ENCODE measurements at regions not wholly inside any gene's neighbourhood (a gene's known extent, or its start where the extent isn't known, plus 50 kb on each side); places are given as distances from the start of the nearest gene placed in this dataset.

GRCh38 chr4:4677556-4678522 is 136.0 kb upstream of the STX18 start:
- intact Hi-C loops (cut with DNase I), result no loop called here
- peak in 35 of 42 donors; percentile 14 to 66 (median 37) for DNase-seq

GRCh38 chr4:4675641-4676040 is 133.8 kb upstream of the STX18 start:
- DNase-seq, result peak in 26 of 42 donors; percentile 18 to 81 (median 44)
- intact Hi-C loops (cut with DNase I), result no loop called here

GRCh38 chr4:4675051-4675581 is 133.3 kb upstream of the STX18 start:
- no peak for DNase-seq
- intact Hi-C loops (cut with DNase I), result no loop called here

DNA sequence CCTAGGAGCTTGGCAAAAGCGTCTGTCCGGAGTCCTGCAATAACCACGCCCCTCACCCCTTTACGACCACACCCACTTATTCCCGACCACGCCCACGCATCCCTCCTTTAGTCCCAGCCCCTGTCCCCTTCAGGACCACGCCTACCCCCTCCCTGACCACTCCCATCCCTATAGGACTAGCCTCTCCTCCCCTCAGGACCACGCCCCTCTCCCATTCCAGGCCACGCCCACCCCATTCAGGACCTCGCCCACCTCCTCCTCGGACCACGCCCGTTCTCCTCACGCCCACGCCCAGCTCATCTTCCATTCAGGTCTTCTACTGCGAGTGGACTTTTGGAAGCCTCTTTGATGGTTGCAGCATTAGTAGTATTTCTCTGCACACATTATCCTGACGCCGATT is 131.2 kb upstream of the STX18 start:
- intact Hi-C loops (cut with DNase I), result no loop called here

DNA sequence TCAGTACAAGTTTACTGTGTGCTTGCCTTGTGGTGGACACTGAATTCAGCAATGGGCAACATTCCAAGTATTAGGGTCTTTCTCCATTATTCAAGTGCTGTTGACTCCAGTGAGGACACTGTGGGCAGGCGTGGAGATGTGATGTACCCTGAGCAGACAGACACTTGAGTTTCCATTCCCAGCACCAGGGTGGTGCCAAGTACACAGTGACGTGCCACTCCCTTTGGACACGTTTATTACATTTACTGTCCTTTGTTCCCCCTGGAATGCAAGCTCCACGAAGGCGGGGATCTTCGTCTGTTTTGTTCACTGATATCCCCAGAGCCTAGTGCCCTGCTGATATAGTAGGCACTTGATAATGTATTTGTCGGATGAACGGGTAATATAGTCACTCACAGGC is 130.6 kb upstream of the STX18 start:
- DNase-seq, result no peak
- intact Hi-C loops (cut with DNase I), result no loop called here

More for the DNA sequence above, 131.2 kb upstream of the STX18 start:
- DNase-seq, result no peak

DNA sequence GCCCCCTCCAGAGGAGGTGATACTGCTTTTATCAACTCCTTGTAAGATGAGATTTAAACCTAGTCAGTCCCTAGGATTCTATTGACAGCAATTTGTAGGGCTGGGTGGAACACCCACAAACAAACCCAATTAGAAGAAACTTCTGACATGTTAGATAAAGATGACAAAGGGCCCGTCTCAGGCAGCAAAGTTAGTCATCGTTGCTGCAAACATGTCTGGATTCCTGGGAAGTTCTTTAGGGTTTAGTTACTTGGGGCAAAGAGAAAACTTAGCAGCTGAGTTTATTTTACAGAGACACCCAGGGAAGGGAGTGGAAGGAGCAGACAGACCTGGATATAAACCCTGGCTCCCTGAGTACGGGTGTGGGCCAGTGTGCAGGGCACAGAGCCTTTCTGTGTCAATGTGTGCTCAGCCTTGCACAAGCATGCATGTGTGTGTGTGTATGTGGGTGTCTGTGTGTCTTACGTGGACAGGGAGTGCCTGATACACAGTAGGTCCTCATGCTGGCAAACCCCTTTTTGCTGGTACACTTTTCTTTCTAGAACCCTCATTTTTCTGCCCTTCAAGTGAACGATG is 130.0 kb upstream of the STX18 start:
- intact Hi-C loops (cut with DNase I), result no loop called here
- no peak for DNase-seq

- intact Hi-C loops (cut with DNase I), result no loop called here
- DNase-seq, result no peak
These were observed 129.0 kb upstream of the STX18 start for GRCh38 chr4:4670869-4671268.

DNA sequence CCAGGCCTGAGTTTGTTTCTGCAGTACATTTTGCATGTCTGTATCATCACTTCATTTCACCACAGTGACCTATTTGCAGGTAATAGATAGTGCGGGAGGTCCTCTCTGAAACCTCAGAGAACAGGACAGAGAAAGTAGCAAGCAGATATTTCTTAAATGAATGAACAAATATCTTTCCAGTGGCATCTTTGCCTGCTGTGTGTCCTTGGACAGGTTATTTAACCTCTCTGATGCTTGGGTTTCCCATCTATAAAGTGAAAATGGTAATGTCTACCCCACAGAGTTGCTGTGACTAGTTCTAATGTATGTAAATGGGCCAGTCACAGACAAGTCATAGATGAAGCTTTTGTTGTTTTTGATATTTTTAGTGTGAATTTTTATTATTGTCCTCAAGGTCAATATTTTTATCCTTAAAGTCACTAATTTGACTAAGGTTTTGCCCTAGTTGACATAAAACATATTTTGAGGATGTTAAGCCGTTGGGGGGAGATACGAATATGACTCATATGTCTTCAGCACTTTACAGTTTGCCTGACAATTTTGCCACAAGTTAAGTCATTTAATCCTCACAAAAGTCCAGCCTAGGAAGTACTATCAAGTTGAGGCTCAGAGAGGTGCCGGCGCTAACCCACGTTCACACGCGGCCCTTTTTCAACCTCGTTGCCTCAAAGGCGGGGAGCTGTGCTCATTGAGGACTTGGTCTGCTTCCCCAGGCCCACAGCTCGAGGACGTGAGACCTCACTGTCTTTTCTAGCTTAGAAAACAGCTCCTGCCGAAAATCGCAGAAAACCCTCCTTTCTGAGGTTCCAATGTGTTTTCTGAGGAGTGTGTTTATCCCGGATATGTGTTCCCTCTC is 126.7 kb upstream of the STX18 start:
- intact Hi-C loops (cut with DNase I), result no loop called here
- DNase-seq, result no peak

DNA sequence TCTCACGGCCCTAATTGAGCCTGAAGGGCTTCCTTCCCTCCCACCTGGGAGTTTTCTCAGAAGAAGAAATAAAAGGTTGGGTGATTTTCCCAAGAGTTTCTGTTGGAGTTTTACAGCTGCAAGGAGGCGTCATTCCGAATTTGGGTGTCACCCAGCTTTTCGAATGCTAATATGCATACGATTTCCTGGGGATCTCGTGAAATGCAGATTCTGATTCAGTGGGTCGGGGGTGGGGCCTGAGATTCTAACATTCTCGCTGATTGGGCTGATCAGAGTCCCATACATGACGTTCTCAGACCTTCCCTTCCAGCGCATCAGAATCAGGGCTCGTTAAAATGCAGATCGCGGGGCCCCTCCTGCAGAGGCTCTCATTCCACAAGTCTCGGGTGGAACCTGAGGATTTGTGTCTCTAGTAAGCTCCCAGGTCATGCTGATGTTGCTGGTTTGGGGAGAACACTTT is 125.8 kb upstream of the STX18 start:
- intact Hi-C loops (cut with DNase I), result no loop called here
- peak in 4 of 42 donors; percentile 4 to 23 (median 14) for DNase-seq

DNA sequence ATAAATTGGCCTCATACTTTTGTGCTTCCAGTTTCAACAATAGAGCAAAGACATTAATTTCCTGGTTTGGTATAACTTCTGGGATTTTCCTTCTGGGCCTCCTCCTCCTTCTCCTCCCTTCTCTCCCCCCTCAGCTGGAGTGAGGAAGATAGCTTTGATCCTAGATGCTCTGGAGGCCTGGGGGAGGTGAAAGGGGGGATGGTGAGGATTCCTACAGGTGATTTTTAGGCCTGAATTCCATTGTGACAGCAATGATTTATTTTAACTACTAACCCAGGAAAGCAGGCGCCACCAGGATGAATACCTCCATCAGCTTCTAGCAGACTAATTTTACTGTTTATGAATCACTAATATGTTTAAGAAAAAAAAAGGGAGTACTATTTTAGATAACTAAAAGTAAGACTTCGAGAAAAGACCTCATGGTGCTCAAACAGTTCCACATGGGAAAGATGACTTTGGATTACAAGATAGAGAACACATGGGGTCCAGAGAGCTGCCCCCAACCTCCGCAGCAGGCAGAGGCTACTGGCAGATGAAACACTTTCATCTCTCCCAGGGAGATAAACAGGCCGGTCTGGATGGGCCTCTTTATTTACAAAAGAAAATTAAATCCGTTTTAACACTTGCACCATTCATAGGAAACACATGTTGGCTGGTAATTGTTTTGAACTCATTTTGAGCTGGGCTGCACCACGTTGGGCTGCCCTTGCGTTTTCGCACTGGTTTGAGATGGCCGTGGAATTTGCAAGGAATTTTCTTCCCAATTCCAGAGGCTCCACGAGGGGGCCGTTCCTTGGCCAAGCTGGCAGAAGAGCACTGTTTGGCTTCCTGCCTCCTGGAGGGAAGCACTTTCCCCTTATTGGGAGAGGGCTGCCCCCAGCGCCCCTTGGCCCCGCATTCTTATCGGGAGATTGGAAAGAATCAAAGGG is 125.1 kb upstream of the STX18 start:
- DNase-seq, result peak in 2 of 42 donors; percentile 1 to 45
- intact Hi-C loops (cut with DNase I), result no loop called here

DNA sequence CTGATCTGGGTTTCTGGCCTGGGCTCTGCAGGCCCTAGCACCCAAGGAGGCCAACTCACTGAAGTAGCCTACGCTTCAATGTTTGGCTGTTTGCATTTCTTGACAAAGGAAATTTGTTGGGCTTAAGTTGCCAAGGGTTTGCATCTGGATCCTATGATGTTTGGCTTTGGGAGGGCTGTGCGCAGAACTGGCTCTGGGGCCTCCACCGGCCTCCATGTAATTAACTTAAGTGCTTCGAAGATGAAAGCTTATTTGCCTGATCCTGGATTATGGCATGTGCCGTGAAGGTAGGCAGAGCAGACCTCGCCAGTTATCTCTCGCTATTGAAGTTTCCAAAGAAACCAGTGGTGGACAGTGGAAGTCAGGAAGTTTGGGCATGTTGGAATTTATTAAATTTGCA is 124.3 kb upstream of the STX18 start:
- intact Hi-C loops (cut with DNase I), result no loop called here
- no peak for DNase-seq

DNA sequence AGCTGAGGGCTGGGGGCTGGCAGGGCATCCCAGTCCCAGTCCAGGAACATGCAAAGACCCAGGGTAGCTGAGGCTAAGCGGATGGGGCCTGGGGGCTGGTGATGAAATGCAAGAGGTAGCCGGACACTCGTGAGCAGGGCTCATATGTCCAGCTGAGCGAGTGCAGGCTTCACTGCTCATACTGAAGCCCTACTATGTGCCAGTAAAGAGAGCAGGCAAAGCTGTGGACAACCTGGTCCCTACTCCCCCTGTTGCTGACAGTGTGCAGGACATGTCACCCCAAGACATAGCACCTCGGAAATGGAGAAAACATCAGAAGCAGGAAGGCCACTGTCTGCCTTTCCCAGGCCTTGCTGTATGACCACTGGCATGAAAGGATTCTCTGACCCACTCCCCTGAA is 122.4 kb upstream of the STX18 start:
- intact Hi-C loops (cut with DNase I), result no loop called here
- no peak for DNase-seq

DNA sequence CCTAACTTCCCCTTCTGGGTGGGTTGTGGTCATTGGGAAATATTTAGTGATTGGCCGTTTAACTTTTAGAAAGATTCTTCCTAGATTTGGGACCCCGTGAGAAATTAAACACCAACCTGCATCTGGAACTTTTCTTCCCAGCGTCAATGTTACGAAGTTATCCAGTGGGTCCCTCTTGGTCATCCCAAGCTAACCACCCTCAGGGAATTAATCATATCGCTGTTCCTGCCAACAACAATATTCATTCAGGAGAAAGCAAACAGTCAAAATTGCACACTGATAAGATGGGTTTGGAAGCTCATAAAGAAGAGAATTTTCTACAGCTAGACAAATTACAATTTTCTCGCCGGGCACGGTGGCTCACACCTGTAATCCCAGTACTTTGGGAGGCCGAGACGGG is 121.2 kb upstream of the STX18 start:
- DNase-seq, result no peak
- intact Hi-C loops (cut with DNase I), result no loop called here

DNA sequence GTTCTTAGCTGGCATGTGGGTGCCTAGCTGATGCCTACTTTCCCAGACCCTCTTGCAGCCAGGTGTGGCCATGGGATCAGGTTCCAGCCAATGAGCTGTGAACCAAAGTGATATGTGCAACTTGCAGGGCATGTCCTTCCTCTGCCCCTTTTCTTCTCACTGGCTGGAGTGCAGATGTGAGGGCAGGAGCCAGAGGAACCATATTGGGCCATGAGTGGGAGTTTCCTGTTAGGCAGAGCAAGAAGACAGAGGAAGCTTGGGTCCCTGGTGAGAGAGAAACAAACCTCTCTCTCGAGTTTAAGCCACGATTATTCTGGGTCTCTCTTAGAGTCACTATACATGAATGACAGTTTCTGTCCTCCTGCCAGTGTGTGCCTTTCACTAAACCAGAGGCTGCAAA is 120.4 kb upstream of the STX18 start:
- intact Hi-C loops (cut with DNase I), result no loop called here

DNA sequence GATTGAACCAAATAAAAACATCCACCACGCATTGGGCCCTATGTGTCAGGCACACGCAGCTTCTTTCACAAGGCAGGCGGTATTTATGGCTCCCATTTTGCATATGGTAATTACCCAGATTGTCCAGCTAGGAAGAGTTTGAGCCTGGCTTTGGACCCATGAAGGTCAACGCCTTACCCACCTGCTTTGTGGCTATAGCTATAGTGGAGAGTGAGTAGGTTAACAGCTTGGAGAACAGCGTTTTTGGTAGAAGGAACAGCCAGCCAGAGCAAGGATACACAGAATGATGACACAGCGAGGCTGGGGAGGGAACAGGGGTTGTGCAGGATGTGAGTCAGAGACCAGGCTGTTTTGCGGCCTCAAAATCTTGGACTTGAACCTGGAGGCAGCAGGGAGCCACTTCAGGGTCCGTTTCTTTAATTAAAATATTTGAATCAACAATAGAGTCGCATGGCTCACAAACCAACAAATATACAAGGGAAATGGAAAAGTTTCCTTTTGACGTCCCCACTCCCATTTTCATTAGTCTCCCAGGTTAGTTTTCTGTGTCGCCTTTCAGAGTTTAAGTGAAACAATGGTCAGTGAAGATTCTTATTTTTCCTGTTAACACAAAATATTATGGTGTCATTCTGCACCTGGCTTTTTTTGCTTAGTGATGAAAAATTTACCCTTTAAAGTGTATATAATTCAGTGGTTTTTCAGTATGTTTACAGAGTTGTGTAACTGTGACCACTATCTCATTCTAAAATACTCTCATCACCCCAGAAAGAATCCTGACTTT is 118.2 kb upstream of the STX18 start:
- intact Hi-C loops (cut with DNase I), result no loop called here
- DNase-seq, result no peak

More for the DNA sequence above, 120.4 kb upstream of the STX18 start:
- no peak for DNase-seq

DNA sequence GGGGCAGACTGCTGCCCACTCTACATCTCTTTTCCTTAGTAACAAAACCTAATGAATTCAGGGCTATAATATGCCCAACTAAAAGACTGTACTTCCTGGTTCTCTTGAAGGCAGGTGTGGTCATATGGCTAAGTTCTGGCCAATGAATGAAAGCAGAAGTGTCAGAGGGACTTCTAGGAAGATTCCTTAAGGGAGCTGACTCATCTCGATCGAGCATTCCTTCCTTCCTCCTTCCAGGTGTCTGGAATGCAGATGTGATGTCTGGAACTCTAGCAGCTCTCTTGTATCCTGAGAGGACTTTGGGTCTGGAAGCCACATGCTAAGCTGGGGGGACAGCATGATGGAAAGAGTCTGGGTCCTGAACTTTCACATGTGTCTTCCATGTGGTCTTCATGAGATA is 116.2 kb upstream of the STX18 start:
- intact Hi-C loops (cut with DNase I), result no loop called here
- DNase-seq, result no peak

GRCh38 chr4:4656977-4657376 is 115.1 kb upstream of the STX18 start:
- intact Hi-C loops (cut with DNase I), result no loop called here
- no peak for DNase-seq

DNA sequence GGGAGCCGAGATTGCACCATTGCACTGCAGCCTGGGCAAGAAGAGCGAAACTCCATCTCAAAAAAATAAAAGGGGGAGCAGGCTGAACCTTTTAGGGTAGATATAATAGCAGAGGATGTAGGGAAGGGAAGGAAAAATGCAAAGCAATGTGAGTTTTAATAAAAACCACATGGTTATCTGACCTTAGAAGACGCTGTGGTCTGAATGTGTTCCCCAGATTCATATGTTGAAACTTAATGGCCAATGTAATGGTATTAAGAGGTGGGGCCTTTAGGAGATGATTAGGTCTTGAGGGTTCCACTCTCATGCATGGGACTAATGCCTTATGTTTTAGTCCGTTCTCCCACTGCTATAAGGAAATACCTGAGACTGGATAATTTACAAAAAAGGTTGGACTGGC is 114.1 kb upstream of the STX18 start:
- intact Hi-C loops (cut with DNase I), result no loop called here

More for the DNA sequence above, 114.1 kb upstream of the STX18 start:
- no peak for DNase-seq

Data from head of caudate nucleus (tissue), 42 donors.